ENCODE measurements at regions not wholly inside any gene's neighbourhood (a gene's known extent, or its start where the extent isn't known, plus 50 kb on each side); places are given as distances from the start of the nearest gene placed in this dataset.

DNA sequence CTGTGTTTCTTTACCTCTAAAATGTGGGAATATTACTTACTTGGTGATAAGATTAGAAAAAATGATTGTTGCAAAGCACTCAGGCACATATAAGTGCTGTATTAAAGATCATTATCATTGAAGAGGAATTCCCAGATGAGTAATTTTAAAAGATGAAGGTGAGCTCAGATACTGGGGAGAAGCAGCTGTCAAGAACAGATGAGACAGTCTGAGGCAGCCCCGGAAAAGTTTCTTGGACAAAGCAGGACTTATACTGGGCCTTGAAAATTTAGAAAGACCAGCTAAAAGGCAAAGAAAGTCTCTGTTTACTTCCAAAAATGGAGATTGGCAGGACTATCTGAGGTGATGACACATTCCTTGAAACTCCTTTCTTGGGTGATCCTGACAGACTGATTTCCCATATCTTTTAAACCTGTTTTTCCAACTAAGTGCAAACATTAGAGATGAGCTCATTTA lies 93.8 kb upstream of the MARCKS start:
- no peak for DNase-seq (ENCODE audit: low spot score in 2 of 2)

DNA sequence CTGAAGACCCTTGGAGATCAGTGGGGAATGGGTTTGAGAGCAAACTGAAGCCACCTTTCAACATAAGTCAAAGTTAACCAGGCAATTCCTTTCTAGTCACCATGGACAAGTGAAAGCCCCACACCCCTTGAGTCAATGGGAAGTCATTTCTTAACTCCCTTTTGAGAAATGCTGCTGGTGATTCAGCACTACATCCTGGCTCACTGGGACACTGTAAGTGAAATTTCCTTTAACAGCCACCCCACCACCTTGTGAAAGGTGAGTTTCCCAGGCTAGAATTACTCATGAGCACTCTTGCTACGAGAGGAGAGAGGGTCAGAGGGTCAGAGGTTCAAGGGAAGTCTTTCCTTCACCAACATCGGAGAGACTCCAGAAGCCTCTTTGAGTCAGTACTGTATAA lies 93.3 kb upstream of the MARCKS start:
- no peaks in the 10 kb centered on the region for H3K4me1 ChIP-seq
- no peak for DNase-seq (ENCODE audit: low spot score in 2 of 2)
- no peaks in the 10 kb centered on the region for H3K9me3 ChIP-seq
- H3K4me3 ChIP-seq, result no peak overlapping the region
- H3K36me3 ChIP-seq, result no peaks in the 10 kb centered on the region
- H3K27me3 ChIP-seq, result no peaks in the 10 kb centered on the region
- intact Hi-C loops (cut with DNase I; ENCODE audit: low total_unique reads), result no loop called here
- TF ChIP-seq, protein P1, sequence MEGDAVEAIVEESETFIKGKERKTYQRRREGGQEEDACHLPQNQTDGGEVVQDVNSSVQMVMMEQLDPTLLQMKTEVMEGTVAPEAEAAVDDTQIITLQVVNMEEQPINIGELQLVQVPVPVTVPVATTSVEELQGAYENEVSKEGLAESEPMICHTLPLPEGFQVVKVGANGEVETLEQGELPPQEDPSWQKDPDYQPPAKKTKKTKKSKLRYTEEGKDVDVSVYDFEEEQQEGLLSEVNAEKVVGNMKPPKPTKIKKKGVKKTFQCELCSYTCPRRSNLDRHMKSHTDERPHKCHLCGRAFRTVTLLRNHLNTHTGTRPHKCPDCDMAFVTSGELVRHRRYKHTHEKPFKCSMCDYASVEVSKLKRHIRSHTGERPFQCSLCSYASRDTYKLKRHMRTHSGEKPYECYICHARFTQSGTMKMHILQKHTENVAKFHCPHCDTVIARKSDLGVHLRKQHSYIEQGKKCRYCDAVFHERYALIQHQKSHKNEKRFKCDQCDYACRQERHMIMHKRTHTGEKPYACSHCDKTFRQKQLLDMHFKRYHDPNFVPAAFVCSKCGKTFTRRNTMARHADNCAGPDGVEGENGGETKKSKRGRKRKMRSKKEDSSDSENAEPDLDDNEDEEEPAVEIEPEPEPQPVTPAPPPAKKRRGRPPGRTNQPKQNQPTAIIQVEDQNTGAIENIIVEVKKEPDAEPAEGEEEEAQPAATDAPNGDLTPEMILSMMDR (IDR thresholded peaks at IDR 0.05), result no peak
- no peak for TF ChIP-seq POLR2AphosphoS5 (IDR thresholded peaks at IDR 0.05)
- no peak for TF ChIP-seq POLR2A (IDR thresholded peaks at IDR 0.05)
- H3K27ac ChIP-seq, result no peak overlapping the region

More for the DNA sequence above, 93.8 kb upstream of the MARCKS start:
- TF ChIP-seq POLR2AphosphoS5 (IDR thresholded peaks at IDR 0.05), result no peak
- TF ChIP-seq, protein P1 (IDR thresholded peaks at IDR 0.05), result no peak
- TF ChIP-seq POLR2A (IDR thresholded peaks at IDR 0.05), result no peak
- no peak overlapping the region for H3K27ac ChIP-seq
- H3K4me3 ChIP-seq, result no peak overlapping the region
- intact Hi-C loops (cut with DNase I; ENCODE audit: low total_unique reads), result no loop called here
- H3K36me3 ChIP-seq, result no peaks in the 10 kb centered on the region
- H3K9me3 ChIP-seq, result no peaks in the 10 kb centered on the region
- no peaks in the 10 kb centered on the region for H3K4me1 ChIP-seq
- no peaks in the 10 kb centered on the region for H3K27me3 ChIP-seq

DNA sequence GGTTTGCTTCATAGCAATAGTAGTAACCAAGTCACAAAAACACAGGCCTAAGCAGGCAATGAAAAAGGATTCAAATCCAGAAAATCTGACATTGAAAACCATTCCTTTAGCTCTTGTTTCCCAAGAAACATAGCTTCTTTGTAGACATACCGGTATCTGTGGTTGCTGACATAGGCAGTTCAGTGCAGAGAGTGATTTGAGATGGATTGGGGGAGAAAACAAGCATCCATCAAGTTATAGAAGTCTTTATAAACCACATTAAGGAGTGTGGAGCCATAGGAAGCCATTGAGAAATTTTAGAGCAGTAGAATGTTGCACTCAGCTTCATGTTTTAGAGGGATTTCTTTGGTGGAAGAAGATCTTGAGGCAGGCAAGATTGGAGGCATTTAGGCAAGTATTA lies 91.2 kb upstream of the MARCKS start:
- no peaks in the 10 kb centered on the region for H3K4me1 ChIP-seq
- no peak for DNase-seq (ENCODE audit: low spot score in 2 of 2)
- TF ChIP-seq POLR2A (IDR thresholded peaks at IDR 0.05), result no peak
- TF ChIP-seq, protein P1 (IDR thresholded peaks at IDR 0.05), result no peak
- no peak for TF ChIP-seq POLR2AphosphoS5 (IDR thresholded peaks at IDR 0.05)
- no peak overlapping the region for H3K27ac ChIP-seq
- no peaks in the 10 kb centered on the region for H3K27me3 ChIP-seq
- intact Hi-C loops (cut with DNase I; ENCODE audit: low total_unique reads), result no loop called here
- no peak overlapping the region for H3K4me3 ChIP-seq
- H3K36me3 ChIP-seq, result no peaks in the 10 kb centered on the region
- H3K9me3 ChIP-seq, result no peaks in the 10 kb centered on the region

DNA sequence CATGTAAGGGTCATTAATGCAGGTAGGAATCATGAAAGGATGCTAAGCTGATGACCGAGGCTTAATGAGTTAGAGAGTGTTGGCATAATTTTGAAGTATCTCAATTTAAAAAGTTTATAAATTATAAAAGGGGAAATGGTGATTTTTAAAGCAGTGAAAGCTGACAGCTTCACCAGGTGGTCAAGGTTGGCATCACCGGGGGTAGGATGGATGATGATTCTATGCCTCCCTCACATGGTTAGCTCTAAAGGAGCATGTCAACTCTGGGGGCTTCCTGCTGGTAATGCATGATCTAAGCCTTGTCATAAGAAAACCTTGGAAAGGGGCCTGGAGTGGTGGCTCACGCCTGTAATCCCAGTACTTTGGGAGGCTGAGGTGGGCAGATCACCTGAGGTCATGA lies 89.2 kb upstream of the MARCKS start:
- no peaks in the 10 kb centered on the region for H3K36me3 ChIP-seq
- intact Hi-C loops (cut with DNase I; ENCODE audit: low total_unique reads), result no loop called here
- no peaks in the 10 kb centered on the region for H3K4me1 ChIP-seq
- no peak for DNase-seq (ENCODE audit: low spot score in 2 of 2)
- no peak overlapping the region for H3K4me3 ChIP-seq
- no peaks in the 10 kb centered on the region for H3K27me3 ChIP-seq
- no peak overlapping the region for H3K27ac ChIP-seq
- no peaks in the 10 kb centered on the region for H3K9me3 ChIP-seq
- TF ChIP-seq POLR2A (IDR thresholded peaks at IDR 0.05) (no peak), POLR2AphosphoS5 (IDR thresholded peaks at IDR 0.05) (no peak)
- TF ChIP-seq, protein P1 (IDR thresholded peaks at IDR 0.05), result no peak

DNA sequence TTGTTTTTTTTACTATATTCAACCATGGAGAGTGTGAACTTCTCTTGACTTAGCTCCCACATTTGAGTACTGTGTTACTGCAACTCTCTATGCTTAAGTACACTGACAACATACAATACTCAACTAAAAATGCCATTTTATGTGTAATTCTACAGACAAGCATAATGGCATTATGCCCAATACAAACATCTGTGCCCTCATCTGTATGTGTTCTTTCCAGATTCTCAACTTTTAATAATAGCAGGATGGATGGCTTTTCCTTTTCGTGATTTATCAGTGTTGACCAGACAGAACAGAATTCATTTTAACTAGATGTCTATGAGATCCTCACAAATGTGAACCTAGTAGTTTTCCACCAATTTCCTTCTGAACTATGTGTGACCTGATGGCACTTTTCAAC lies 84.2 kb upstream of the MARCKS start:
- Histone ChIP-seq H3K36me3 (no peaks in the 10 kb centered on the region), H3K9me3 (no peaks in the 10 kb centered on the region), H3K4me1 (no peaks in the 10 kb centered on the region), H3K27ac (no peak overlapping the region), H3K27me3 (no peaks in the 10 kb centered on the region), H3K4me3 (no peak overlapping the region)
- no peak for TF ChIP-seq POLR2AphosphoS5 (IDR thresholded peaks at IDR 0.05)
- TF ChIP-seq POLR2A (IDR thresholded peaks at IDR 0.05), result no peak
- TF ChIP-seq, protein P1 (IDR thresholded peaks at IDR 0.05), result no peak
- DNase-seq (ENCODE audit: low spot score in 2 of 2), result no peak
- intact Hi-C loops (cut with DNase I; ENCODE audit: low total_unique reads), result no loop called here
